Naive thymus-derived CD8-positive, alpha-beta T cell (primary cell): ENCODE measurements at regions not wholly inside any gene's neighbourhood (a gene's known extent, or its start where the extent isn't known, plus 50 kb on each side); places are given as distances from the start of the nearest gene placed in this dataset.

Experiments used
- ATAC-seq, 2 donors: fragments of 150-1000 bp; cut with Tn5 transposase in 1 of 2; sonication (Bioruptor Pico), chemical (Tn5 transposase) in 1 of 2; 1 replicate in 1 of 2; 2 replicates in 1 of 2; pipeline ENCODE4 v1.10.0; 2021; ENCODE audit warnings: mild to moderate bottlenecking in 2 of 2, moderate library complexity in 2 of 2
- POLR2A ChIA-PET: fragments of 350-600 bp; sonication (Branson Sonifier 250); formaldehyde crosslinking; loops from one replicate; lab custom pipeline; 2021; ENCODE audit warnings: antibody characterized with exemption; lab: Charles Lee
- DNase-seq, 10 donors: peaks; one replicate each; pipeline versions ENCODE4 v3.0.0 to v3.0.0-alpha.2; 2020 to 2022
- H3K27ac Mint-ChIP-seq, 10 donors: one replicate each; pipeline ENCODE4 v1.8.0; 2020 to 2022; ENCODE audit warnings: mild to moderate bottlenecking in 10 of 10, mixed read lengths in 10 of 10, moderate library complexity in 4 of 10, inconsistent platforms in 1 of 10
- H3K27me3 Mint-ChIP-seq, 5 donors: one replicate each; pipeline ENCODE4 v1.8.0; 2021 to 2022; ENCODE audit warnings: mixed read lengths in 5 of 5
- H3K36me3 Mint-ChIP-seq, 3 donors: one replicate each; pipeline ENCODE4 v1.8.0; 2020 to 2022; ENCODE audit warnings: mixed read lengths in 3 of 3, mild to moderate bottlenecking in 2 of 3, inconsistent platforms in 1 of 3
- H3K4me1 Mint-ChIP-seq, 4 donors: one replicate each; pipeline ENCODE4 v1.8.0; 2021 to 2022; ENCODE audit warnings: mixed read lengths in 4 of 4
- H3K4me3 Mint-ChIP-seq, 10 donors: one replicate each; pipeline ENCODE4 v1.8.0; 2020 to 2022; ENCODE audit warnings: mild to moderate bottlenecking in 10 of 10, mixed read lengths in 10 of 10, moderate library complexity in 6 of 10, inconsistent platforms in 1 of 10
- H3K9me3 Mint-ChIP-seq, 9 donors: one replicate each; pipeline ENCODE4 v1.8.0; 2020 to 2022; ENCODE audit warnings: mixed read lengths in 9 of 9, mild to moderate bottlenecking in 3 of 9, inconsistent platforms in 1 of 9, moderate library complexity in 1 of 9

GRCh38 chr3:148451969-148452368, 245.7 kb upstream of the AGTR1 start:
- Mint-ChIP-seq H3K27me3 (no peaks in the 10 kb centered on the region), H3K36me3 (no peaks in the 10 kb centered on the region), H3K4me3 (no peak overlapping the region), H3K27ac (no peak overlapping the region), H3K9me3 (peaks cover 0 to 6% (median 0%) of the 10 kb centered on the region in 9 donors), H3K4me1 (no peaks in the 10 kb centered on the region)
- DNase-seq (no peak), ATAC-seq (no peak)
- POLR2A ChIA-PET, result no interaction called here

GRCh38 chr3:148453781-148454191, 243.9 kb upstream of the AGTR1 start:
- no peaks in the 10 kb centered on the region for H3K36me3 Mint-ChIP-seq
- peaks cover 0 to 7% (median 0%) of the 10 kb centered on the region in 9 donors for H3K9me3 Mint-ChIP-seq
- ATAC-seq (no peak), DNase-seq (no peak)
- no peaks in the 10 kb centered on the region for H3K4me1 Mint-ChIP-seq
- no peak overlapping the region for H3K27ac Mint-ChIP-seq
- no peak overlapping the region for H3K4me3 Mint-ChIP-seq
- POLR2A ChIA-PET, result no interaction called here
- no peaks in the 10 kb centered on the region for H3K27me3 Mint-ChIP-seq

- POLR2A ChIA-PET, result no interaction called here
- Mint-ChIP-seq H3K9me3 (peaks cover 0 to 4% (median 0%) of the 10 kb centered on the region in 9 donors), H3K4me3 (no peak overlapping the region), H3K36me3 (no peaks in the 10 kb centered on the region), H3K4me1 (no peaks in the 10 kb centered on the region), H3K27ac (no peak overlapping the region), H3K27me3 (no peaks in the 10 kb centered on the region)
- no peak for ATAC-seq
- no peak for DNase-seq
Observed at GRCh38 chr3:148455098-148455497, 242.6 kb upstream of the AGTR1 start.

GRCh38 chr3:148457886-148458285, 239.8 kb upstream of the AGTR1 start:
- POLR2A ChIA-PET, result no interaction called here
- H3K27me3 Mint-ChIP-seq, result no peaks in the 10 kb centered on the region
- DNase-seq (no peak), ATAC-seq (no peak)
- no peak overlapping the region for H3K27ac Mint-ChIP-seq
- no peaks in the 10 kb centered on the region for H3K36me3 Mint-ChIP-seq
- H3K9me3 Mint-ChIP-seq, result peaks cover 0 to 9% (median 2%) of the 10 kb centered on the region in 9 donors
- no peak overlapping the region for H3K4me3 Mint-ChIP-seq
- H3K4me1 Mint-ChIP-seq, result no peaks in the 10 kb centered on the region

GRCh38 chr3:148459931-148460513, 237.7 kb upstream of the AGTR1 start:
- no peak overlapping the region for H3K27ac Mint-ChIP-seq
- H3K4me3 Mint-ChIP-seq, result no peak overlapping the region
- H3K9me3 Mint-ChIP-seq, result peaks cover 0 to 9% (median 2%) of the 10 kb centered on the region in 9 donors
- ATAC-seq, result no peak
- H3K4me1 Mint-ChIP-seq, result no peaks in the 10 kb centered on the region
- no peaks in the 10 kb centered on the region for H3K27me3 Mint-ChIP-seq
- DNase-seq, result no peak
- POLR2A ChIA-PET, result no interaction called here
- H3K36me3 Mint-ChIP-seq, result no peaks in the 10 kb centered on the region

- H3K4me3 Mint-ChIP-seq, result no peak overlapping the region
- H3K36me3 Mint-ChIP-seq, result no peaks in the 10 kb centered on the region
Observed at GRCh38 chr3:148460686-148461085, 237.0 kb upstream of the AGTR1 start.

GRCh38 chr3:148464246-148464645, 233.5 kb upstream of the AGTR1 start:
- Mint-ChIP-seq H3K27me3 (no peaks in the 10 kb centered on the region), H3K36me3 (no peaks in the 10 kb centered on the region), H3K4me1 (no peaks in the 10 kb centered on the region), H3K27ac (no peak overlapping the region), H3K4me3 (no peak overlapping the region), H3K9me3 (peaks cover 0 to 9% (median 0%) of the 10 kb centered on the region in 9 donors)
- DNase-seq (no peak), ATAC-seq (no peak)
- POLR2A ChIA-PET, result no interaction called here

More at GRCh38 chr3:148460686-148461085, 237.0 kb upstream of the AGTR1 start:
- H3K27ac Mint-ChIP-seq, result no peak overlapping the region
- H3K9me3 Mint-ChIP-seq, result peaks cover 0 to 9% (median 2%) of the 10 kb centered on the region in 9 donors
- no peaks in the 10 kb centered on the region for H3K4me1 Mint-ChIP-seq
- ATAC-seq, result no peak
- POLR2A ChIA-PET, result no interaction called here
- no peaks in the 10 kb centered on the region for H3K27me3 Mint-ChIP-seq
- DNase-seq, result no peak

GRCh38 chr3:148466143-148466542, 231.6 kb upstream of the AGTR1 start:
- peaks cover 0 to 6% (median under 1%) of the 10 kb centered on the region in 9 donors for H3K9me3 Mint-ChIP-seq
- H3K4me1 Mint-ChIP-seq, result no peaks in the 10 kb centered on the region
- no peak for ATAC-seq
- H3K27me3 Mint-ChIP-seq, result no peaks in the 10 kb centered on the region
- no peaks in the 10 kb centered on the region for H3K36me3 Mint-ChIP-seq
- H3K4me3 Mint-ChIP-seq, result no peak overlapping the region
- POLR2A ChIA-PET, result no interaction called here
- no peak overlapping the region for H3K27ac Mint-ChIP-seq
- DNase-seq, result no peak

- POLR2A ChIA-PET, result no interaction called here
- Mint-ChIP-seq H3K27me3 (no peaks in the 10 kb centered on the region), H3K4me1 (no peaks in the 10 kb centered on the region)
Observed at GRCh38 chr3:148466980-148467740, 230.5 kb upstream of the AGTR1 start.

GRCh38 chr3:148477375-148477774, 220.3 kb upstream of the AGTR1 start:
- Mint-ChIP-seq H3K27me3 (no peaks in the 10 kb centered on the region), H3K9me3 (peaks cover 3 to 49% (median 6%) of the 10 kb centered on the region in 9 donors), H3K4me3 (no peak overlapping the region), H3K27ac (no peak overlapping the region), H3K36me3 (peaks cover 0 to 4% (median 0%) of the 10 kb centered on the region in 3 donors), H3K4me1 (no peaks in the 10 kb centered on the region)
- DNase-seq (no peak), ATAC-seq (no peak)
- POLR2A ChIA-PET, result no interaction called here

More at GRCh38 chr3:148466980-148467740, 230.5 kb upstream of the AGTR1 start:
- no peak for DNase-seq
- no peak for ATAC-seq
- no peak overlapping the region for H3K27ac Mint-ChIP-seq
- no peaks in the 10 kb centered on the region for H3K36me3 Mint-ChIP-seq
- peaks cover 0 to 12% (median 2%) of the 10 kb centered on the region in 9 donors for H3K9me3 Mint-ChIP-seq
- H3K4me3 Mint-ChIP-seq, result no peak overlapping the region

- H3K4me1 Mint-ChIP-seq, result no peaks in the 10 kb centered on the region
- ATAC-seq (no peak), DNase-seq (no peak)
- peaks cover 0 to 26% (median 5%) of the 10 kb centered on the region in 9 donors for H3K9me3 Mint-ChIP-seq
- H3K4me3 Mint-ChIP-seq, result no peak overlapping the region
- no peak overlapping the region for H3K27ac Mint-ChIP-seq
- no peaks in the 10 kb centered on the region for H3K27me3 Mint-ChIP-seq
- peaks cover 0 to 6% (median 0%) of the 10 kb centered on the region in 3 donors for H3K36me3 Mint-ChIP-seq
- POLR2A ChIA-PET, result no interaction called here
Observed at GRCh38 chr3:148493631-148494030, 204.1 kb upstream of the AGTR1 start.

- peaks cover 0 to 21% (median 2%) of the 10 kb centered on the region in 9 donors for H3K9me3 Mint-ChIP-seq
- H3K27ac Mint-ChIP-seq, result no peak overlapping the region
- POLR2A ChIA-PET, result no interaction called here
- no peaks in the 10 kb centered on the region for H3K27me3 Mint-ChIP-seq
- H3K36me3 Mint-ChIP-seq, result peaks cover 0 to 2% (median 0%) of the 10 kb centered on the region in 3 donors
- DNase-seq, result no peak
- H3K4me1 Mint-ChIP-seq, result no peaks in the 10 kb centered on the region
- ATAC-seq, result no peak
- no peak overlapping the region for H3K4me3 Mint-ChIP-seq
Observed at GRCh38 chr3:148494451-148494850, 203.3 kb upstream of the AGTR1 start.

GRCh38 chr3:148500881-148501280, 196.8 kb upstream of the AGTR1 start:
- DNase-seq (no peak), ATAC-seq (no peak)
- Mint-ChIP-seq H3K27ac (no peak overlapping the region), H3K4me1 (peaks cover 0 to 2% (median 0%) of the 10 kb centered on the region in 4 donors), H3K36me3 (no peaks in the 10 kb centered on the region), H3K9me3 (peaks cover 0 to 21% (median 5%) of the 10 kb centered on the region in 9 donors), H3K27me3 (no peaks in the 10 kb centered on the region), H3K4me3 (no peak overlapping the region)
- POLR2A ChIA-PET, result no interaction called here
